ENCODE measurements at regions not wholly inside any gene's neighbourhood (a gene's known extent, or its start where the extent isn't known, plus 50 kb on each side); places are given as distances from the start of the nearest gene placed in this dataset.

DNA sequence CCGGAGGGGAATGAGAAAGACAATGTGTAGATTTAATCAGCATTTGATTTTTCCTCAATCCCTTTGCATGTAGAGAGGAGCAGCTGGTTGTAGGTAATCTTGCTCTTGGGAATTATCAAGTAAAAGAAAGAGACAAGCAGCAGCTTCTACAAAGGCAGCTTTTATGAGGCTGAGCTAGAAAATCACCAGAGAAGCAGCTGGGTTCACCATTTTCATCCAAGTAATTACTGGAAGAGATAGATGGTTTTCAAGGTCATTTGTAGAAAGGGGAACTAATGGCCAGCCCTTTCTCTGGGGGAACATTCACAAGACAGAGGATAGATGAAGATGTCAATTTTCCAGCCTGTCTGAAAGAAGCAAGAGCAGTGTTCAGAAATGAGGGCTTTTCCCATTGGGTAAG lies 113.0 kb downstream of the RND3 start:
- intact Hi-C loops (cut with DNase I, micrococcal nuclease) = no loop called here
- no peaks in the 10 kb centered on the region for H3K36me3 ChIP-seq (ENCODE audit: insufficient read depth, low read length)
- Mint-ChIP-seq H3K9me3 (peaks cover 7% of the 10 kb centered on the region), H3K27me3 (no peaks in the 10 kb centered on the region), H3K4me3 (no peak overlapping the region), H3K4me1 (ENCODE audit: low read depth) (no peaks in the 10 kb centered on the region), H3K36me3 (ENCODE audit: low read depth) (no peaks in the 10 kb centered on the region), H3K27ac (no peak overlapping the region)
- H3K27me3 ChIP-seq (ENCODE audit: control insufficient read depth in 1 of 2, insufficient read depth in 2 of 2, low read length in 2 of 2) = no peaks in the 10 kb centered on the region
- H3K4me1 ChIP-seq (ENCODE audit: insufficient read depth, low read length) = no peaks in the 10 kb centered on the region
- TF ChIP-seq, protein P1, sequence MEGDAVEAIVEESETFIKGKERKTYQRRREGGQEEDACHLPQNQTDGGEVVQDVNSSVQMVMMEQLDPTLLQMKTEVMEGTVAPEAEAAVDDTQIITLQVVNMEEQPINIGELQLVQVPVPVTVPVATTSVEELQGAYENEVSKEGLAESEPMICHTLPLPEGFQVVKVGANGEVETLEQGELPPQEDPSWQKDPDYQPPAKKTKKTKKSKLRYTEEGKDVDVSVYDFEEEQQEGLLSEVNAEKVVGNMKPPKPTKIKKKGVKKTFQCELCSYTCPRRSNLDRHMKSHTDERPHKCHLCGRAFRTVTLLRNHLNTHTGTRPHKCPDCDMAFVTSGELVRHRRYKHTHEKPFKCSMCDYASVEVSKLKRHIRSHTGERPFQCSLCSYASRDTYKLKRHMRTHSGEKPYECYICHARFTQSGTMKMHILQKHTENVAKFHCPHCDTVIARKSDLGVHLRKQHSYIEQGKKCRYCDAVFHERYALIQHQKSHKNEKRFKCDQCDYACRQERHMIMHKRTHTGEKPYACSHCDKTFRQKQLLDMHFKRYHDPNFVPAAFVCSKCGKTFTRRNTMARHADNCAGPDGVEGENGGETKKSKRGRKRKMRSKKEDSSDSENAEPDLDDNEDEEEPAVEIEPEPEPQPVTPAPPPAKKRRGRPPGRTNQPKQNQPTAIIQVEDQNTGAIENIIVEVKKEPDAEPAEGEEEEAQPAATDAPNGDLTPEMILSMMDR (IDR thresholded peaks at IDR 0.05) = no peak
- H3K27ac ChIP-seq (ENCODE audit: low read depth in 1 of 2, low read length in 2 of 2) = no peak overlapping the region
- POLR2A ChIA-PET = no interaction called here
- DNase-seq (no peak), ATAC-seq (ENCODE audit: poor library complexity) (no peak)
- CTCF ChIA-PET = no interaction called here
- H3K4me3 ChIP-seq (ENCODE audit: low read length) = no peak overlapping the region
- H3K9me3 ChIP-seq (ENCODE audit: control insufficient read depth in 1 of 2, insufficient read depth in 1 of 2, low read length in 2 of 2) = peaks cover 0 to 5% of the 10 kb centered on the region in 2 experiments

DNA sequence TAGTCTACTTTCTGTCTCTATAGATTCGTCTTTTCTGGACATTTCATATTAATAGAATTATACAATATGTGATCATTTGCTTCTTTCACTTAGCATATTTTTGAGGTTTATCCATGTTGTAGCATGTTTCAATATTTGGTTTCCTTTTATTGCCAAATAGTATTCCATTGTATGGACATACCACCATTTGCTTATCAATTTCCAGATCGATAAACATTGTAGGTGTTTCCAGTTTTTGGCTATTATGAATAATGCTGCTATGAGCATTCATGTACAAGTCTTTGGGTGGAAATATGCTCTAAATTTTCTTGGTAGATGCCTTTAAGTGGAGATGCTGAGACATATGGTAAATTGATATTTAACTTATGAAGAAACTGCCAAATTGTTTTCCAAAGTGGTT lies 114.1 kb downstream of the RND3 start:
- Histone ChIP-seq H3K27me3 (ENCODE audit: control insufficient read depth in 1 of 2, insufficient read depth in 2 of 2, low read length in 2 of 2) (no peaks in the 10 kb centered on the region), H3K9me3 (ENCODE audit: control insufficient read depth in 1 of 2, insufficient read depth in 1 of 2, low read length in 2 of 2) (peaks cover 0 to 5% of the 10 kb centered on the region in 2 experiments), H3K4me1 (ENCODE audit: insufficient read depth, low read length) (no peaks in the 10 kb centered on the region), H3K4me3 (ENCODE audit: low read length) (no peak overlapping the region), H3K36me3 (ENCODE audit: insufficient read depth, low read length) (no peaks in the 10 kb centered on the region), H3K27ac (ENCODE audit: low read depth in 1 of 2, low read length in 2 of 2) (no peak overlapping the region)
- CTCF ChIA-PET = no interaction called here
- POLR2A ChIA-PET = no interaction called here
- intact Hi-C loops (cut with DNase I, micrococcal nuclease) = no loop called here
- H3K36me3 Mint-ChIP-seq (ENCODE audit: low read depth) = no peaks in the 10 kb centered on the region
- no peaks in the 10 kb centered on the region for H3K27me3 Mint-ChIP-seq
- H3K27ac Mint-ChIP-seq = no peak overlapping the region
- H3K4me3 Mint-ChIP-seq = no peak overlapping the region
- no peaks in the 10 kb centered on the region for H3K4me1 Mint-ChIP-seq (ENCODE audit: low read depth)
- TF ChIP-seq, protein P1 (IDR thresholded peaks at IDR 0.05) = no peak
- ATAC-seq (ENCODE audit: poor library complexity) (no peak), DNase-seq (no peak)
- H3K9me3 Mint-ChIP-seq = peaks cover 7% of the 10 kb centered on the region

DNA sequence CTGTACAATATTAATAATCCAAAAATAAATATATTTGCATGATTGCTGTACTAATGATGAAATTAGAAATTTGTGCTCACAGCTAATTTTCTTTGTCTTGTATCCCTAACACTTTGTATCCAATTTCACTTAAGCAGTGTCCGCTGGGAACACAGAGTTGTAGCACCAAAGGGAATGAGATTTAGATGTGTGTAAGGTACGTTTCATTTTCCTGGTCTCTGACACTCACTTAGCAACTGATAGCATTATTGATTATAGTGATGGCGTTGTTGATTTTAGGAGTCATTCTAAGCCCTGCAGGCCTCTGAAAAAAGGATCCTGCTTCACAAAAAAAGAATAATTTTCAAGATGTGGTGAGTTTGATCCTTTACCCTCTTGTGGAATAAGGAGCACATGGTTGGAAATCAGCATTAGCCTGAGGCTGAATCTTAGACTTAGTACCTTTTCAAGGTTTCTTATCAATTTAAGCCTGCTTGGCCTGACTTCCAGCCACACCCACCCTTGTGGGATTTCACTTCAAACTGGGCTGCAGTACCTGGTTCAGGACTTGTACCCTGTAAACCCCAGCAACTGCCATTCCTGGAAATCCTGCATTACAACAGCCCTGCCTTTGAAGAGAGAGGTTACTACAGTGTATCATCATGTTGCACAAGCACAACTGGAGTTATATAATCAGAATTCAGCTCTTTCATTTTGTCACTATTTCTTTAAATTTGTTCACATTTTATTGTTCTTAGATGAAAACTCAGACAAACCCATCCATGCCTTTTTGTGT lies 116.2 kb downstream of the RND3 start:
- ChIA-PET CTCF (no interaction called here), POLR2A (no interaction called here)
- Histone ChIP-seq H3K4me1 (ENCODE audit: insufficient read depth, low read length) (no peaks in the 10 kb centered on the region), H3K27me3 (ENCODE audit: control insufficient read depth in 1 of 2, insufficient read depth in 2 of 2, low read length in 2 of 2) (no peaks in the 10 kb centered on the region), H3K36me3 (ENCODE audit: insufficient read depth, low read length) (no peaks in the 10 kb centered on the region), H3K27ac (ENCODE audit: low read depth in 1 of 2, low read length in 2 of 2) (no peak overlapping the region), H3K4me3 (ENCODE audit: low read length) (no peak overlapping the region), H3K9me3 (ENCODE audit: control insufficient read depth in 1 of 2, insufficient read depth in 1 of 2, low read length in 2 of 2) (peaks cover 0 to 5% of the 10 kb centered on the region in 2 experiments)
- DNase-seq (no peak), ATAC-seq (ENCODE audit: poor library complexity) (no peak)
- TF ChIP-seq, protein P1 (IDR thresholded peaks at IDR 0.05) = no peak
- no peaks in the 10 kb centered on the region for H3K4me1 Mint-ChIP-seq (ENCODE audit: low read depth)
- no peak overlapping the region for H3K27ac Mint-ChIP-seq
- H3K4me3 Mint-ChIP-seq = no peak overlapping the region
- intact Hi-C loops (cut with DNase I, micrococcal nuclease) = no loop called here
- no peaks in the 10 kb centered on the region for H3K27me3 Mint-ChIP-seq
- H3K36me3 Mint-ChIP-seq (ENCODE audit: low read depth) = no peaks in the 10 kb centered on the region
- peaks cover 4% of the 10 kb centered on the region for H3K9me3 Mint-ChIP-seq

Data from CD4-positive, alpha-beta T cell (primary cell).